Lower leg skin (tissue), 3 donors: ENCODE measurements at regions not wholly inside any gene's neighbourhood (a gene's known extent, or its start where the extent isn't known, plus 50 kb on each side); places are given as distances from the start of the nearest gene placed in this dataset.

Source experiments
- CTCF ChIP-seq, 3 donors: fragments of 450-650 bp; IDR thresholded peaks; one replicate each; pipeline ENCODE4 v1.5.1; 2016; ENCODE audit warnings: antibody characterized with exemption in 3 of 3, mild to moderate bottlenecking in 3 of 3, moderate library complexity in 2 of 3
- POLR2A ChIP-seq, 2 donors: fragments of 450-650 bp; IDR thresholded peaks; one replicate each; pipeline ENCODE4 v1.6.1; 2016 to 2017; ENCODE audit warnings: antibody characterized with exemption in 2 of 2, mild to moderate bottlenecking in 1 of 2, moderate library complexity in 1 of 2

GRCh38 chr16:51522902-51523301, 371.8 kb upstream of the SALL1 start:
- no peak for TF ChIP-seq CTCF (IDR thresholded peaks at IDR 0.05)
- TF ChIP-seq POLR2A (IDR thresholded peaks at IDR 0.05): no peak
